ENCODE measurements at regions not wholly inside any gene's neighbourhood (a gene's known extent, or its start where the extent isn't known, plus 50 kb on each side); places are given as distances from the start of the nearest gene placed in this dataset.

- no peak overlapping the region for H3K27ac ChIP-seq (ENCODE audit: low read depth, low read length)
- H4K91ac ChIP-seq (replicated peaks; ENCODE audit: insufficient read length, low read length): no peak overlapping the region
- H3K4me3 ChIP-seq (ENCODE audit: extremely low read depth in 1 of 4, insufficient read depth in 2 of 4, low read depth in 3 of 4, low read length in 4 of 4): no peak overlapping the region
- peak overlapping the region; percentile 96 for H2BK5ac ChIP-seq (ENCODE audit: low read depth, low read length)
- FAIRE-seq: no peak
- no peak for DNase-seq (ENCODE audit: low read depth in 1 of 2, low spot score in 2 of 2)
- WGBS, 2 experiments (ENCODE audit: extremely low coverage in 1 of 2, insufficient coverage in 1 of 2, insufficient read length in 1 of 2, insufficient replicate concordance in 2 of 2, low coverage in 1 of 2, low lambda C conversion rate in 2 of 2, missing lambda C conversion rate in 1 of 2): 90% methylated on average over 11 of the region's 11 CpGs; no CpG with 5 or more reads in 1 of the 2 experiments
- no peaks in the 10 kb centered on the region for H4K20me1 ChIP-seq (replicated peaks in 1 of 2; ENCODE audit: control insufficient read depth in 1 of 2, insufficient read depth in 2 of 2, low read length in 2 of 2)
- no peak overlapping the region for H3K23ac ChIP-seq (ENCODE audit: insufficient read length)
- no peaks in the 10 kb centered on the region for H3K79me2 ChIP-seq (ENCODE audit: control insufficient read depth in 1 of 2, insufficient read depth in 2 of 2, low read length in 2 of 2)
- H3K9ac ChIP-seq (replicated peaks in 1 of 4; ENCODE audit: extremely low read depth in 1 of 4, low read depth in 3 of 4, low read length in 3 of 4): no peak overlapping the region
- peaks cover 0 to 4% of the 10 kb centered on the region in 2 experiments; a peak in 2 of 4 replicates for H3K9me3 ChIP-seq (ENCODE audit: insufficient read depth in 2 of 2, low read depth in 1 of 2, low read length in 1 of 2)
- no peak overlapping the region for H4K8ac ChIP-seq (ENCODE audit: extremely low read depth, insufficient read depth, low read length)
- H3K36me3 ChIP-seq (ENCODE audit: control insufficient read depth in 2 of 4, insufficient read depth in 4 of 4, low read length in 3 of 4): no peaks in the 10 kb centered on the region
- H3K79me1 ChIP-seq (ENCODE audit: low read depth, low read length): no peaks in the 10 kb centered on the region; the same call in 1 of the 2 replicates
- H3K4me1 ChIP-seq (replicated peaks in 1 of 4; ENCODE audit: control insufficient read depth in 3 of 4, insufficient read depth in 4 of 4, low read length in 3 of 4): peaks cover 2 to 20% (median 5%) of the 10 kb centered on the region in 4 experiments; a peak in 6 of 7 replicates
- no peaks in the 10 kb centered on the region; a peak in 1 of 7 replicates for H3K27me3 ChIP-seq (replicated peaks in 1 of 4; ENCODE audit: control insufficient read depth in 3 of 4, extremely low read depth in 1 of 4, insufficient read depth in 3 of 4, low read length in 3 of 4)
- peak overlapping the region; percentile 47; the same call in 1 of the 2 replicates for H2AK5ac ChIP-seq (ENCODE audit: low read depth, low read length)
- H2BK120ac ChIP-seq (replicated peaks; ENCODE audit: low read depth, low read length): no peak overlapping the region
- H3K4me2 ChIP-seq (ENCODE audit: insufficient read depth in 1 of 2, low read depth in 2 of 2, low read length in 2 of 2): 0 out of 4 replicates have a peak overlapping the region, but pooled peaks of 1 of the 2 experiments have one; percentile 43
- CTCF ChIA-PET (ENCODE audit: partially characterized antibody): interaction anchor here (0.6 to 1.4 kb wide), 2 partner anchors 62 to 378 kb away, joined by 3 read pairs; no protein-coding TSS in a partner anchor
- H3K14ac ChIP-seq (ENCODE audit: insufficient read length): no peak overlapping the region
- H2AFZ ChIP-seq (ENCODE audit: low read length): no peak overlapping the region
- peak overlapping the region; percentile 97; the same call in 1 of the 2 replicates for H3K18ac ChIP-seq (ENCODE audit: extremely low read depth, low read length)
- H2BK12ac ChIP-seq (ENCODE audit: low read depth, low read length): peak overlapping the region; percentile 98
- POLR2A ChIA-PET (ENCODE audit: partially characterized antibody): interaction anchor here (1.5 to 1.9 kb wide), 4 partner anchors 9 to 26 kb away, joined by 3 to 8 read pairs (median 4); no protein-coding TSS in a partner anchor
- no peak overlapping the region for H2BK15ac ChIP-seq (ENCODE audit: low read length)
- peak overlapping the region; percentile 97; the same call in 1 of the 2 replicates for H2BK20ac ChIP-seq (ENCODE audit: low read length)
- H3K56ac ChIP-seq (replicated peaks; ENCODE audit: insufficient read length, low read depth, low read length): no peak overlapping the region
- H3K4ac ChIP-seq (replicated peaks; ENCODE audit: insufficient read length, low read depth, low read length): no peak overlapping the region
- H3K23me2 ChIP-seq (ENCODE audit: low read depth, low read length): no peaks in the 10 kb centered on the region
- no peak overlapping the region for H4K5ac ChIP-seq (ENCODE audit: insufficient read length, low read depth, low read length)
- TF ChIP-seq TCF12 (IDR thresholded peaks at IDR 0.05; ENCODE audit: low read depth, low read length): no peak
- no peak for TF ChIP-seq TBP (IDR thresholded peaks at IDR 0.05; ENCODE audit: low read depth, low read length)
- no peak for TF ChIP-seq CBX8 (IDR thresholded peaks at IDR 0.05; ENCODE audit: borderline replicate concordance, low read depth, low read length)
These were observed 142.5 kb downstream of the ZNF664 start for GRCh38 chr12:124115496-124115895.
